Endothelial cell of umbilical vein (primary cell): ENCODE measurements at regions not wholly inside any gene's neighbourhood (a gene's known extent, or its start where the extent isn't known, plus 50 kb on each side); places are given as distances from the start of the nearest gene placed in this dataset.

Experiments used
- CTCF ChIP-seq, 2 donors: IDR thresholded peaks; 1 replicate in 1 of 2; 2 replicates in 1 of 2; pipeline ENCODE4 v1.5.1; 2011; ENCODE audit warnings: low read length in 2 of 2, mild to moderate bottlenecking in 2 of 2, moderate library complexity in 2 of 2, control low read depth in 1 of 2, inconsistent platforms in 1 of 2, low read depth in 1 of 2; ENCODE audit not compliant: insufficient read depth in 1 of 2; ENCODE audit errors: extremely low read depth in 1 of 2
- JUN ChIP-seq: IDR thresholded peaks from 2 replicates; pipeline ENCODE4 v1.6.1; 2011; ENCODE audit warnings: borderline replicate concordance, low read depth; ENCODE audit not compliant: insufficient read length, insufficient read depth
- MYC ChIP-seq: IDR thresholded peaks from one replicate; pipeline ENCODE4 v1.6.1; 2011; ENCODE audit warnings: mild to moderate bottlenecking, low read depth, low read length
- POLR2A ChIP-seq: IDR thresholded peaks from 2 replicates; pipeline ENCODE4 v1.6.1; 2012; ENCODE audit warnings: low read depth, mild to moderate bottlenecking, control low read depth, low read length
- POLR2AphosphoS5 ChIP-seq: IDR thresholded peaks from 2 replicates; pipeline ENCODE4 v1.6.1; 2012; ENCODE audit warnings: low read depth, mild to moderate bottlenecking, control low read depth, low read length, moderate library complexity; ENCODE audit not compliant: insufficient read depth
- TF ChIP-seq, protein P1 (sequence below): IDR thresholded peaks from 2 replicates; pipeline ENCODE4 v1.6.1; 2011; ENCODE audit not compliant: insufficient read depth, insufficient read length

- TF ChIP-seq CTCF (IDR thresholded peaks at IDR 0.05; ENCODE audit: extremely low read depth in 1 of 2, insufficient read depth in 1 of 2, low read depth in 1 of 2, low read length in 2 of 2) (no peak), POLR2A (no peak), POLR2AphosphoS5 (no peak), JUN (no peak), MYC (no peak)
- TF ChIP-seq, protein P1, sequence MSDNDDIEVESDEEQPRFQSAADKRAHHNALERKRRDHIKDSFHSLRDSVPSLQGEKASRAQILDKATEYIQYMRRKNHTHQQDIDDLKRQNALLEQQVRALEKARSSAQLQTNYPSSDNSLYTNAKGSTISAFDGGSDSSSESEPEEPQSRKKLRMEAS: no peak
These were observed 1104.5 kb upstream of the PHF14 start for GRCh38 chr7:9869151-9869550.
